Testis (tissue), 2 donors: ENCODE measurements at regions not wholly inside any gene's neighbourhood (a gene's known extent, or its start where the extent isn't known, plus 50 kb on each side); places are given as distances from the start of the nearest gene placed in this dataset.
"Not testable (repeated sequence)": the region's sequence is repeated elsewhere in the genome, so short reads cannot be mapped to it uniquely, and the experiment has no call there.

Experiments
- DNase-seq: peaks from one replicate; pipeline ENCODE4 v3.0.0-alpha.2; 2019
- H3K27ac ChIP-seq, 2 donors: fragments of 200-600 bp; sonication (generic); one replicate each; pipeline ENCODE4 v1.5.1; 2019
- H3K27me3 ChIP-seq: fragments of 200-600 bp; sonication (generic); one replicate; pipeline ENCODE4 v1.5.1; 2019
- H3K36me3 ChIP-seq: fragments of 200-600 bp; sonication (generic); one replicate; pipeline ENCODE4 v1.5.1; 2017; ENCODE audit warnings: low read depth; ENCODE audit errors: missing control alignments
- H3K4me1 ChIP-seq: fragments of 200-600 bp; sonication (generic); one replicate; pipeline ENCODE4 v1.5.1; 2019
- H3K4me3 ChIP-seq, 2 donors: fragments of 200-600 bp; sonication (generic); one replicate each; pipeline ENCODE4 v1.5.1; 2017 to 2019
- H3K9me3 ChIP-seq: fragments of 200-600 bp; sonication (generic); one replicate; pipeline ENCODE4 v1.5.1; 2017
- CTCF ChIP-seq, 3 experiments: fragments of 450-650 bp in 2 of 3; fragments of 200-600 bp in 1 of 3; sonication (generic) in 1 of 3; IDR thresholded peaks; one replicate each; pipeline ENCODE4 v1.5.1; 2016 to 2019; ENCODE audit warnings: antibody characterized with exemption in 3 of 3, mild to moderate bottlenecking in 2 of 3, moderate library complexity in 1 of 3
- POLR2A ChIP-seq: fragments of 450-650 bp; IDR thresholded peaks from one replicate; pipeline ENCODE4 v1.6.1; 2017; ENCODE audit warnings: antibody characterized with exemption, mild to moderate bottlenecking, moderate library complexity
- WGBS, 2 donors: methylation state at CpG; one replicate each; pipeline ENCODE4 v1.1.5; 2018; 5-methylcytosine and 5-hydroxymethylcytosine counted together
- intact Hi-C: fragments of 100-400 bp; cut with DNase I; formaldehyde crosslinking; loops from one replicate; pipeline ENCODE4 v1.15.1; 2023; ENCODE audit warnings: low total_unique reads

GRCh38 chr3:22704571-22705354 is 498.4 kb upstream of the UBE2E2 start:
- intact Hi-C loops, result no loop called here
- H3K36me3 ChIP-seq, result no peaks in the 10 kb centered on the region
- no peaks in the 10 kb centered on the region for H3K4me1 ChIP-seq

GRCh38 chr3:22706922-22707321 is 496.2 kb upstream of the UBE2E2 start:
- H3K9me3 ChIP-seq, H3K36me3 ChIP-seq, intact Hi-C loops, H3K4me1 ChIP-seq, H3K27ac ChIP-seq, DNase-seq, H3K4me3 ChIP-seq, H3K27me3 ChIP-seq: not testable (repeated sequence)
- WGBS, 2 donors, result 90 to 94% methylated on average over 10 of the region's 10 CpGs

More at GRCh38 chr3:22704571-22705354, 498.4 kb upstream of the UBE2E2 start:
- no peak for DNase-seq
- TF ChIP-seq CTCF (IDR thresholded peaks at IDR 0.05), result no peak
- no peak for TF ChIP-seq POLR2A
- no peak overlapping the region for H3K27ac ChIP-seq
- H3K4me3 ChIP-seq, result no peak overlapping the region
- WGBS, 2 donors, result 72 to 79% methylated on average over 6 of the region's 6 CpGs
- no peaks in the 10 kb centered on the region for H3K9me3 ChIP-seq
- H3K27me3 ChIP-seq, result no peaks in the 10 kb centered on the region

GRCh38 chr3:22713936-22714335 is 489.2 kb upstream of the UBE2E2 start:
- WGBS, 2 donors, result 35 to 48% methylated on average over 3 of the region's 3 CpGs
- Histone ChIP-seq H3K4me1 (no peaks in the 10 kb centered on the region), H3K27me3 (no peaks in the 10 kb centered on the region), H3K4me3 (no peak overlapping the region), H3K9me3 (no peaks in the 10 kb centered on the region), H3K36me3 (no peaks in the 10 kb centered on the region), H3K27ac (no peak overlapping the region)
- no peak for DNase-seq
- no peak for TF ChIP-seq POLR2A
- no peak for TF ChIP-seq CTCF (IDR thresholded peaks at IDR 0.05)
- intact Hi-C loops, result no loop called here

- Histone ChIP-seq H3K27me3 (no peaks in the 10 kb centered on the region), H3K4me3 (no peak overlapping the region), H3K9me3 (no peaks in the 10 kb centered on the region), H3K27ac (no peak overlapping the region), H3K4me1 (no peaks in the 10 kb centered on the region), H3K36me3 (no peaks in the 10 kb centered on the region)
- intact Hi-C loops, result no loop called here
- TF ChIP-seq CTCF (IDR thresholded peaks at IDR 0.05) (no peak), POLR2A (no peak)
- no peak for DNase-seq
- 81 to 87% methylated on average over 1 of the region's 1 CpG for WGBS, 2 donors
Observed at GRCh38 chr3:22714749-22715148, 488.4 kb upstream of the UBE2E2 start.

GRCh38 chr3:22720596-22720995 is 482.5 kb upstream of the UBE2E2 start:
- no peak for TF ChIP-seq CTCF (IDR thresholded peaks at IDR 0.05)
- Histone ChIP-seq H3K27ac (no peak overlapping the region), H3K36me3 (no peaks in the 10 kb centered on the region), H3K4me1 (no peaks in the 10 kb centered on the region), H3K9me3 (no peaks in the 10 kb centered on the region), H3K27me3 (no peaks in the 10 kb centered on the region), H3K4me3 (no peak overlapping the region)
- intact Hi-C loops, result no loop called here
- no peak for DNase-seq
- 59 to 63% methylated on average over 1 of the region's 1 CpG for whole genome bisulfite sequencing, 2 donors
